ENCODE measurements at regions not wholly inside any gene's neighbourhood (a gene's known extent, or its start where the extent isn't known, plus 50 kb on each side); places are given as distances from the start of the nearest gene placed in this dataset.
"Not testable (repeated sequence)": the region's sequence is repeated elsewhere in the genome, so short reads cannot be mapped to it uniquely, and the experiment has no call there.

GRCh38 chr11:57062957-57063356, 74.2 kb downstream of the OR5AK2 start:
- TF ChIP-seq POLR2A, POLR2AphosphoS5, SPI1, TAF1, POU2F2 (IDR thresholded peaks at IDR 0.05; ENCODE audit: low read depth, low read length): not testable (repeated sequence)
